ENCODE measurements at regions not wholly inside any gene's neighbourhood (a gene's known extent, or its start where the extent isn't known, plus 50 kb on each side); places are given as distances from the start of the nearest gene placed in this dataset.

GRCh38 chr6:82525775-82526495 is 162.3 kb downstream of the TPBG start:
- TF ChIP-seq EZH2phosphoT487 (IDR thresholded peaks at IDR 0.05; ENCODE audit: insufficient read depth, low read depth) (no peak), EZH2 (IDR thresholded peaks at IDR 0.05; ENCODE audit: insufficient read depth, poor library complexity, severe bottlenecking) (no peak)

Measured in GM23248 (cell line).